NCI-H345 treated with DMSO at 0.1 percent for 48 hours (cell line): ENCODE measurements at regions not wholly inside any gene's neighbourhood (a gene's known extent, or its start where the extent isn't known, plus 50 kb on each side); places are given as distances from the start of the nearest gene placed in this dataset.
A peak's percentile ranks its signal among the peaks of the same experiment; 100 is the strongest.

Source experiments
- DNase-seq: peaks from one replicate; lab custom pipeline; 2025; ENCODE audit not compliant: unreplicated experiment; lab: John Stamatoyannopoulos, UW

GRCh38 chr3:13249664-13250390, 170.3 kb downstream of the NUP210 start:
- DNase-seq, result no peak

- DNase-seq, result no peak
These were observed 171.5 kb downstream of the NUP210 start for GRCh38 chr3:13248640-13249039.

- DNase-seq, result no peak
These were observed 172.4 kb upstream of the IQSEC1 start for GRCh38 chr3:13245615-13245978.

GRCh38 chr3:13243586-13243985, 170.4 kb upstream of the IQSEC1 start:
- DNase-seq, result no peak

GRCh38 chr3:13242364-13242737, 169.1 kb upstream of the IQSEC1 start:
- DNase-seq, result no peak

- no peak for DNase-seq
These were observed 168.6 kb upstream of the IQSEC1 start for GRCh38 chr3:13241621-13242363.

- DNase-seq, result no peak
These were observed 167.8 kb upstream of the IQSEC1 start for GRCh38 chr3:13240928-13241618.

GRCh38 chr3:13239467-13239760, 166.2 kb upstream of the IQSEC1 start:
- DNase-seq, result no peak

GRCh38 chr3:13238687-13239466, 165.6 kb upstream of the IQSEC1 start:
- no peak for DNase-seq

- no peak for DNase-seq
These were observed 164.7 kb upstream of the IQSEC1 start for GRCh38 chr3:13237776-13238490.

- DNase-seq, result peak; percentile 28
These were observed 163.4 kb upstream of the IQSEC1 start for GRCh38 chr3:13236557-13237173.

GRCh38 chr3:13235897-13236296, 162.7 kb upstream of the IQSEC1 start:
- DNase-seq, result peak; percentile 71

- DNase-seq, result peak; percentile 9
These were observed 161.8 kb upstream of the IQSEC1 start for GRCh38 chr3:13235079-13235478.

GRCh38 chr3:13234666-13235065, 161.4 kb upstream of the IQSEC1 start:
- DNase-seq, result no peak

GRCh38 chr3:13233487-13234485, 160.6 kb upstream of the IQSEC1 start:
- no peak for DNase-seq

GRCh38 chr3:13231781-13232666, 158.8 kb upstream of the IQSEC1 start:
- no peak for DNase-seq

GRCh38 chr3:13229273-13229949, 156.2 kb upstream of the IQSEC1 start:
- DNase-seq, result peak; percentile 10

GRCh38 chr3:13228584-13228983, 155.4 kb upstream of the IQSEC1 start:
- DNase-seq, result no peak
